BE2C (cell line): ENCODE measurements at regions not wholly inside any gene's neighbourhood (a gene's known extent, or its start where the extent isn't known, plus 50 kb on each side); places are given as distances from the start of the nearest gene placed in this dataset.

Source experiments
- DNase-seq: peaks from one replicate; pipeline ENCODE4 v3.0.0-alpha.2; 2020
- H3K27me3 ChIP-seq: fragments of 250-450 bp; sonication (Bioruptor Pico); 2 replicates; pipeline ENCODE4 v1.5.1; 2020; ENCODE audit warnings: mild to moderate bottlenecking
- H3K36me3 ChIP-seq: fragments of 250-450 bp; sonication (Bioruptor Pico); 2 replicates; pipeline ENCODE4 v1.5.1; 2020; ENCODE audit warnings: mild to moderate bottlenecking
- H3K4me1 ChIP-seq: fragments of 250-450 bp; sonication (Bioruptor Pico); 2 replicates; pipeline ENCODE4 v1.5.1; 2020
- H3K4me3 ChIP-seq: 2 replicates; pipeline ENCODE4 v1.5.1; 2011; ENCODE audit warnings: low read depth, low read length
- H3K9me3 ChIP-seq: fragments of 250-450 bp; sonication (Bioruptor Pico); 2 replicates; pipeline ENCODE4 v1.5.1; 2020
- TF ChIP-seq, protein P1 (sequence below): IDR thresholded peaks from 2 replicates; pipeline ENCODE4 v1.5.1; 2012; ENCODE audit warnings: mild to moderate bottlenecking, low read depth, low read length

DNA sequence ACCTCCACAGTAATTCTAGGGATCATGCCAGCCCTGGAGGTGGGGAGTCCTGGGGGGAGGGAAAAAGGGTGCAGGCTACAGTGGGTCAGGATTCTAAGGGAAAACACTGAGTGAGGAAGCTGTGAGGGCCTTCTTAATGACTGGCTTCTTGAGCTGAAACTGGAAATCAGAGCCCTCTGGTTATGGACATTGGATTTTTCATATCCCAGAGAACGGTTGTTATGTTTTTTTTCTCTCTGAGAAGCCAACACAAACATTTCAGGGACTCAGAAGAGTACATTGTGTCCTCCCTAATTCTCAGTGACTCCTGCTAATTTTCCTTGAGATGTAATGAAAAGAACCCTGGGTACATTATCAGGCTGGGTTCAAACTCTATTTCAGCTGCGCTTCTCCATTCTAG, 162.4 kb upstream of the PRDX4 start:
- TF ChIP-seq, protein P1, sequence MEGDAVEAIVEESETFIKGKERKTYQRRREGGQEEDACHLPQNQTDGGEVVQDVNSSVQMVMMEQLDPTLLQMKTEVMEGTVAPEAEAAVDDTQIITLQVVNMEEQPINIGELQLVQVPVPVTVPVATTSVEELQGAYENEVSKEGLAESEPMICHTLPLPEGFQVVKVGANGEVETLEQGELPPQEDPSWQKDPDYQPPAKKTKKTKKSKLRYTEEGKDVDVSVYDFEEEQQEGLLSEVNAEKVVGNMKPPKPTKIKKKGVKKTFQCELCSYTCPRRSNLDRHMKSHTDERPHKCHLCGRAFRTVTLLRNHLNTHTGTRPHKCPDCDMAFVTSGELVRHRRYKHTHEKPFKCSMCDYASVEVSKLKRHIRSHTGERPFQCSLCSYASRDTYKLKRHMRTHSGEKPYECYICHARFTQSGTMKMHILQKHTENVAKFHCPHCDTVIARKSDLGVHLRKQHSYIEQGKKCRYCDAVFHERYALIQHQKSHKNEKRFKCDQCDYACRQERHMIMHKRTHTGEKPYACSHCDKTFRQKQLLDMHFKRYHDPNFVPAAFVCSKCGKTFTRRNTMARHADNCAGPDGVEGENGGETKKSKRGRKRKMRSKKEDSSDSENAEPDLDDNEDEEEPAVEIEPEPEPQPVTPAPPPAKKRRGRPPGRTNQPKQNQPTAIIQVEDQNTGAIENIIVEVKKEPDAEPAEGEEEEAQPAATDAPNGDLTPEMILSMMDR, result no peak
- peaks cover 3% of the 10 kb centered on the region; the same call in 1 of the 2 replicates for H3K4me1 ChIP-seq
- no peaks in the 10 kb centered on the region for H3K36me3 ChIP-seq
- H3K4me3 ChIP-seq, result no peak overlapping the region
- no peaks in the 10 kb centered on the region for H3K9me3 ChIP-seq
- DNase-seq, result no peak
- H3K27me3 ChIP-seq, result no peaks in the 10 kb centered on the region

DNA sequence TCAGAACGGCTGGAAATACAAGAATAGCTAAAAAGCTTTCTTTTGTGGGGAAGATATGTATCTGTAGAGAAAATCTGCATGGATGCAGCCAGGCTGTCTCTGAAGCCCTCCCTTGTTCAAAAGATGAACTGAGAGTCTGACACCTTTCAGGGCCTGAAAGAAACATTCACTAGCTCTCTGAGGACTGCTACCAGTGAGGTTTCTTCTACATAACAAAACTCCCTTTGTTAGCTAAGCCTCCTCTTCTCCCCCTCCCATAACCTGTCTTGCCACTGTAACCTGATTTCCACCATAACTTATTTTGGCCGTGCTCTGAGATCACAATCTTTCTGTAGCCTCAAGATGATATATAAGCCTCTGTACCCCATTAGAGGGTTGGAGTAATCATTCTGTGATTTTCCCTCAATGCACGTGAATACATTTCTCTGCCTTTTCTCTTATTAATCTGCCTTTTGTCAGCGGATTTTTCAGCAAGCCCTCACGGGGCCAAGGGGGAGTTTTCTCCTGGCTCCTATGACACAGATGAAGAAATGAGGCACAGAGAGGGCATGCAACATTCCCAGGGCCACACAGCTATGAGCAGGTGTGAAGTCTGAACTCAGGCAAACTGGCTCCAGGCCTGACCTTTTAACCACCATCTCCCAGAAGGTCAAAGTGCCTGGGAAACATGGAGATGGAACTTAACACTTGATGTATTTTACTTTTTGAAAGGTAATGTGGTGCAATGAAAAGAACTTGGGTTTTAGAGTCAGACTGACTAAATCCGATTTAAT, 161.6 kb upstream of the PRDX4 start:
- no peaks in the 10 kb centered on the region for H3K36me3 ChIP-seq
- no peak overlapping the region for H3K4me3 ChIP-seq
- no peak for DNase-seq
- no peaks in the 10 kb centered on the region for H3K9me3 ChIP-seq
- peaks cover 3% of the 10 kb centered on the region; the same call in 1 of the 2 replicates for H3K4me1 ChIP-seq
- H3K27me3 ChIP-seq, result no peaks in the 10 kb centered on the region
- TF ChIP-seq, protein P1, result no peak

DNA sequence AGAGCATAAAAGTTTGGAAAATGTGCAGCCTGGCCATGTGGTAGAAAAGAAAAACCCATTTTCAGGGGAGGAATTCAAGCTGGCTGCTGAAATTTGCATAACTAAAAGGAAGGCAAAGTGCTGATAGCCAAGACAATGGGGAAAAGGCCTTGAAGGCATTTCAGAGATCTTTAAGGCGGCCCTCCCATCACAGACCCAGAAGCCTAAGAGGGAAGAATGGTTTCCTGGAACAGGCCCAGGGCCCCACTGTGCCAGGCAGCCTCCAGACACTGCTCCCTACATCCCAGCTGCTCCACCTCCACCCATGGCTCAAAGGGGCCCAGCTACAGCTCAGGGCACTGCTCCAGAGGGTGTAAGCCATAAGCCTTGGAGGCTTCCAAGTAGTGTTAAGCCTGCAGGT, 158.0 kb upstream of the PRDX4 start:
- H3K9me3 ChIP-seq, result no peaks in the 10 kb centered on the region
- H3K4me3 ChIP-seq, result no peak overlapping the region
- no peaks in the 10 kb centered on the region for H3K27me3 ChIP-seq
- H3K4me1 ChIP-seq, result no peaks in the 10 kb centered on the region
- TF ChIP-seq, protein P1, result no peak
- no peak for DNase-seq
- no peaks in the 10 kb centered on the region for H3K36me3 ChIP-seq

DNA sequence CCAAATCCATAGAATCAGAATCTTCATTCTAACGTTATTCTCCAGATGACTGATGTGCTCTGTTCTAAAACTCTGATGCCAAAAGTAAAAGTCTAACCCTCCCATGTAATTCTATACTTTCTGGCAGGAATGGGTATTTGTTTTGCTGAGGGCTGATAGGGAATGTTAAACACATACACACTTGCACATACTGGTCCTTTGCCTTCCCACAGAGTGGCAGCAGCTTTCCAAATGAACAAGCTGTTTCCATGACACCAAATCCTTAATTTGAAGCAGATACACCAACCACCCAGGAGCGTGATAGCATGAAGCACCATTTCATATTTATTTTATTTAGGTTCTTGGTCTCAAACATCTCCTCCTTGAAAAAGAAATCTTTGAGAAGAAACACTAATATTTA, 155.5 kb upstream of the PRDX4 start:
- Histone ChIP-seq H3K27me3 (no peaks in the 10 kb centered on the region), H3K4me1 (no peaks in the 10 kb centered on the region), H3K36me3 (no peaks in the 10 kb centered on the region), H3K9me3 (no peaks in the 10 kb centered on the region), H3K4me3 (no peak overlapping the region)
- TF ChIP-seq, protein P1, result no peak
- DNase-seq, result no peak

DNA sequence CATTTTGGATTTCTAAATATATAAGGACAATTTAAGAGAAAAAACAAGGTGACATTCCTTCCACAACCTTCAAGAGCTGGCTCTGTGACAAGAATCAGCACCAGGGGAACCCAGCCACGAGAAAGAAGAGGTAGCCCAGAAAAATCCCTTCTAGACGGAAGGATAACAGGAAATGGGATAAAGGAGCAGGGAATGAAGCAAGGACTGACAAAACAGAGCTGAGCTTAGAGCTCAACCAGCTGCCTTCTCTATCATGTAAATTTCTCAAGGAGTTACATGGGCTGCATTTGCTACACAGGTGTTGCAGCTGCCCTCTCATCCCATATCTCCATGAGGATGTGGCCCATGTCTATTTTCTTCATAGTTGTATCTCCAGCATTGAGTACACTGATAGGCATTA, 154.2 kb upstream of the PRDX4 start:
- Histone ChIP-seq H3K9me3 (no peaks in the 10 kb centered on the region), H3K4me1 (no peaks in the 10 kb centered on the region), H3K36me3 (no peaks in the 10 kb centered on the region), H3K4me3 (no peak overlapping the region), H3K27me3 (no peaks in the 10 kb centered on the region)
- TF ChIP-seq, protein P1, result no peak
- no peak for DNase-seq

DNA sequence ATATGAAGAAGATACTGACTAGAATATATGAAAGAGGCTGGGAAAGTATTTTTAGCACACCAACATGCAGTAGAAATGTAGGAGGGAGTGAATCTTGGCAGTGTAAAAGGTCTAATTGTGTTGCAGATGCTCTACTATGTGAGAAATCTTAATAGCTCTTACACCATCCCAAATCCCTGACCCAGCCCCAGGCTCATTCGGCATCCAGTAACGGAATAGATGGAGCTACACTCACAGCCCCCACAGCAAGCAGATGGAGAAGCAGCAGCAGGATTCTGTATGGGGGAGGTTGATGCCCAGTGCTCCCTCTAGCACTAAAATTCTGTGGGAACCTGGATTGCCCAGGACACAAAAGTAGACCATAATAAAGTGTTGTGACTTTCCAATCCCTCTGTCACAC, 153.2 kb upstream of the PRDX4 start:
- H3K27me3 ChIP-seq, result no peaks in the 10 kb centered on the region
- H3K36me3 ChIP-seq, result no peaks in the 10 kb centered on the region
- H3K4me3 ChIP-seq, result no peak overlapping the region
- H3K4me1 ChIP-seq, result no peaks in the 10 kb centered on the region
- DNase-seq, result no peak
- H3K9me3 ChIP-seq, result no peaks in the 10 kb centered on the region
- TF ChIP-seq, protein P1, result no peak
